H1 (cell line): ENCODE measurements at regions not wholly inside any gene's neighbourhood (a gene's known extent, or its start where the extent isn't known, plus 50 kb on each side); places are given as distances from the start of the nearest gene placed in this dataset.

ENCODE experiments used
- EP300 ChIP-seq, 2 experiments: IDR thresholded peaks; 1 replicate in 1 of 2; 2 replicates in 1 of 2; pipeline ENCODE4 v1.6.1; 2011 to 2012; ENCODE audit warnings: low read depth in 2 of 2, low read length in 2 of 2, mild to moderate bottlenecking in 2 of 2, borderline replicate concordance in 1 of 2, inconsistent platforms in 1 of 2, moderate library complexity in 1 of 2
- KDM1A ChIP-seq: fragments of 200-600, 300-600 bp; sonication (generic); IDR thresholded peaks from 2 replicates; pipeline ENCODE4 v1.7.1; 2016; ENCODE audit warnings: mild to moderate bottlenecking, low read length, borderline replicate concordance
- MAX ChIP-seq: IDR thresholded peaks from 2 replicates; pipeline ENCODE4 v1.6.1; 2012; ENCODE audit warnings: inconsistent platforms
- POLR2A ChIP-seq, 2 experiments: IDR thresholded peaks; 1 replicate in 1 of 2; 2 replicates in 1 of 2; pipeline ENCODE4 v1.6.1; 2011; ENCODE audit warnings: low read depth in 2 of 2, low read length in 2 of 2, mild to moderate bottlenecking in 2 of 2; ENCODE audit errors: control extremely low read depth in 1 of 2
- POLR2AphosphoS5 ChIP-seq: IDR thresholded peaks from 2 replicates; pipeline ENCODE4 v1.6.1; 2011; ENCODE audit warnings: low read depth, low read length
- SIX5 ChIP-seq: IDR thresholded peaks from 2 replicates; pipeline ENCODE4 v1.6.1; 2011; ENCODE audit warnings: mild to moderate bottlenecking, low read depth, low read length
- TCF12 ChIP-seq: IDR thresholded peaks from 2 replicates; pipeline ENCODE4 v1.6.1; 2011; ENCODE audit warnings: low read depth, mild to moderate bottlenecking, low read length
- YY1 ChIP-seq: IDR thresholded peaks from 2 replicates; pipeline ENCODE4 v1.6.1; 2011; ENCODE audit warnings: low read depth, mild to moderate bottlenecking, low read length
- ZNF274 ChIP-seq: IDR thresholded peaks from 2 replicates; pipeline ENCODE4 v1.7.0; 2012; ENCODE audit warnings: low read length, borderline replicate concordance; ENCODE audit errors: extremely low read depth
- TF ChIP-seq, protein P1 (sequence below), 3 experiments: IDR thresholded peaks; 1 replicate in 2 of 3; 2 replicates in 1 of 3; pipeline versions ENCODE4 v1.5.1 to v1.6.1; 2011; ENCODE audit warnings: low read length in 3 of 3, mild to moderate bottlenecking in 3 of 3, inconsistent platforms in 2 of 3, low read depth in 1 of 3, moderate library complexity in 1 of 3; ENCODE audit not compliant: insufficient read depth in 1 of 3; ENCODE audit errors: control extremely low read depth in 1 of 3

DNA sequence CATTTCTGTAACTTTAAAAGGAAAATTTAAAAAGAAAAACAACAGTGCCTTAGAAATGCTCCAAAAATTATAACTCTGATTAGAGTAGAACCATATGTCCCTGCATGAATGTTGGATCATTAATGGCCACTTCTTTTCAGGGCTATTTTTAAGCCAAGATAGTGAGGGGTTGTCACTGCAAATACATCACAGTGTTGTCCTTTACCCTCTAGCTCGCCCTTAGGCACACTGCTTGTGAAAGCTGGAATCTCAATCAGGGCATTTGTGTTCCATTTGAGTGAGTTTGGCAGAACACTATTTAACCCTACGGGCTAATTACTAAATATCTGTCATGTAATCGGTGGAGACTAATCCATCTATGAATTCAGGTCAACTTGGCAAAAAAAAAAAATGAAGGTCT lies 212.2 kb downstream of the NHLRC3 start:
- TF ChIP-seq POLR2AphosphoS5 (no peak), TCF12 (no peak), POLR2A (IDR thresholded peaks at IDR 0.05; ENCODE audit: control extremely low read depth in 1 of 2, low read depth in 2 of 2, low read length in 2 of 2) (no peak), YY1 (no peak), ZNF274 (no peak), EP300 (IDR thresholded peaks at IDR 0.05; ENCODE audit: borderline replicate concordance in 1 of 2, low read depth in 2 of 2, low read length in 2 of 2) (no peak), SIX5 (no peak), MAX (no peak), KDM1A (no peak)
- TF ChIP-seq, protein P1, sequence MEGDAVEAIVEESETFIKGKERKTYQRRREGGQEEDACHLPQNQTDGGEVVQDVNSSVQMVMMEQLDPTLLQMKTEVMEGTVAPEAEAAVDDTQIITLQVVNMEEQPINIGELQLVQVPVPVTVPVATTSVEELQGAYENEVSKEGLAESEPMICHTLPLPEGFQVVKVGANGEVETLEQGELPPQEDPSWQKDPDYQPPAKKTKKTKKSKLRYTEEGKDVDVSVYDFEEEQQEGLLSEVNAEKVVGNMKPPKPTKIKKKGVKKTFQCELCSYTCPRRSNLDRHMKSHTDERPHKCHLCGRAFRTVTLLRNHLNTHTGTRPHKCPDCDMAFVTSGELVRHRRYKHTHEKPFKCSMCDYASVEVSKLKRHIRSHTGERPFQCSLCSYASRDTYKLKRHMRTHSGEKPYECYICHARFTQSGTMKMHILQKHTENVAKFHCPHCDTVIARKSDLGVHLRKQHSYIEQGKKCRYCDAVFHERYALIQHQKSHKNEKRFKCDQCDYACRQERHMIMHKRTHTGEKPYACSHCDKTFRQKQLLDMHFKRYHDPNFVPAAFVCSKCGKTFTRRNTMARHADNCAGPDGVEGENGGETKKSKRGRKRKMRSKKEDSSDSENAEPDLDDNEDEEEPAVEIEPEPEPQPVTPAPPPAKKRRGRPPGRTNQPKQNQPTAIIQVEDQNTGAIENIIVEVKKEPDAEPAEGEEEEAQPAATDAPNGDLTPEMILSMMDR (IDR thresholded peaks at IDR 0.05; ENCODE audit: control extremely low read depth in 1 of 3, insufficient read depth in 1 of 3, low read depth in 1 of 3, low read length in 3 of 3) = no peak
